ENCODE measurements at regions not wholly inside any gene's neighbourhood (a gene's known extent, or its start where the extent isn't known, plus 50 kb on each side); places are given as distances from the start of the nearest gene placed in this dataset.

DNA sequence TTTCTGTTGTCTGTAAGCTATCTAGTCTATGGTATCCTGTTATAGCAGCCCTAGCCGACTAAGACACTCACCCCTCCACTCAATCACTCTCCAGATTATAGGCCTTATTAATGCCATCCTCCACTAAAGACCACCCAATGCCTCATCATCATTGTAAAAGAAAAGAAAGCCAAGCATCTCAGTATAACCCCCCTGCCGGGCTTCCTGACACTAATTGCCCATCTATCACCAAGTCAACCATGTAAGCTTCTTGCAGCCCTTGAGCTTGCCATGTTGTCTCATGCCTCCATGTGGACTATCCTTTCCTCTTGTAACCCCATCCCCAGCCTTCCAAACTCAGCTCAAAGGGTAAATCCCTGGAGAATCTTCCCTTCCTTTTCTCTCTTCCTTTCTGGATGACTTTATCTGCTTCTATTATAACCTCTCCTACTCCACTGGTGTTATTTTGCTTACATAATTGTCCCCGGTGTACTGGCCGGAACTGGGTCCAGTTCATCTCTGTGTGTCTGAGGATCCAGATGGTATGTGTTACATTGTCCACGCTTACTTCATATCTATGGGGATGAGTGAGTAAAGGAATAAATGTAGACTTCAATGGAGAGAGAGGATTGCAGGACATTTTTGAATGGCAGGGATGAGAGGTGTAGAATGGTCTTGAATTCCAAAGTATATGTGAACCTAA, 202.9 kb upstream of the SOX4 start:
- TF ChIP-seq CTCF (IDR thresholded peaks at IDR 0.05), result no peak
- TF ChIP-seq POLR2A (IDR thresholded peaks at IDR 0.05), result no peak
